ENCODE measurements at regions not wholly inside any gene's neighbourhood (a gene's known extent, or its start where the extent isn't known, plus 50 kb on each side); places are given as distances from the start of the nearest gene placed in this dataset.

DNA sequence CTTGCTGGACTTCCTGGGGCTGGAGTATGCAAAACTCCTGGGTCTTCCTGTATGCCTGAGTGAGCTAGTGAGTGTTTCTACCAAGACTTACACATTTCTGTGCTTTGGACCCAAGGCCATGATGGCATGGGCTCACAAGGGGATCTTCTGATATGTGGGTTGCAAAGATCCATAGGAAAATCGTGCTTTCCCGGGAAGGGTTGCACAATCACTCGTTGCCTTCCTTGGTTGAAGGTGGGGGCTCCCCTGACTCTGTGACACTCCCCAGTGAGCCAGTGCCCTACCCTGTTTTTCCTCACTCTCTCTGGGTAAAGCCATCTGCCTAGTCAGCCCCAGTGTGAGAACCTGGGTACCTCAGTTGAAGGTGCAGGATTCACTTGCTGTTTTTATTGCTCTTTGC lies 114.0 kb upstream of the CCDC179 start:
- no peaks in the 10 kb centered on the region for H3K27me3 Mint-ChIP-seq
- no peak overlapping the region for H3K27ac Mint-ChIP-seq
- TF ChIP-seq, protein P1, sequence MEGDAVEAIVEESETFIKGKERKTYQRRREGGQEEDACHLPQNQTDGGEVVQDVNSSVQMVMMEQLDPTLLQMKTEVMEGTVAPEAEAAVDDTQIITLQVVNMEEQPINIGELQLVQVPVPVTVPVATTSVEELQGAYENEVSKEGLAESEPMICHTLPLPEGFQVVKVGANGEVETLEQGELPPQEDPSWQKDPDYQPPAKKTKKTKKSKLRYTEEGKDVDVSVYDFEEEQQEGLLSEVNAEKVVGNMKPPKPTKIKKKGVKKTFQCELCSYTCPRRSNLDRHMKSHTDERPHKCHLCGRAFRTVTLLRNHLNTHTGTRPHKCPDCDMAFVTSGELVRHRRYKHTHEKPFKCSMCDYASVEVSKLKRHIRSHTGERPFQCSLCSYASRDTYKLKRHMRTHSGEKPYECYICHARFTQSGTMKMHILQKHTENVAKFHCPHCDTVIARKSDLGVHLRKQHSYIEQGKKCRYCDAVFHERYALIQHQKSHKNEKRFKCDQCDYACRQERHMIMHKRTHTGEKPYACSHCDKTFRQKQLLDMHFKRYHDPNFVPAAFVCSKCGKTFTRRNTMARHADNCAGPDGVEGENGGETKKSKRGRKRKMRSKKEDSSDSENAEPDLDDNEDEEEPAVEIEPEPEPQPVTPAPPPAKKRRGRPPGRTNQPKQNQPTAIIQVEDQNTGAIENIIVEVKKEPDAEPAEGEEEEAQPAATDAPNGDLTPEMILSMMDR (IDR thresholded peaks at IDR 0.05; ENCODE audit: unreplicated experiment) = no peak
- H3K4me3 Mint-ChIP-seq (ENCODE audit: low read depth) = no peak overlapping the region
- no peaks in the 10 kb centered on the region for H3K4me1 Mint-ChIP-seq (ENCODE audit: low read depth)
- peaks cover 24% of the 10 kb centered on the region for H3K9me3 Mint-ChIP-seq (ENCODE audit: low read depth)
- DNase-seq (ENCODE audit: low spot score, unreplicated experiment) = no peak
- peaks cover 8% of the 10 kb centered on the region for H3K36me3 Mint-ChIP-seq (ENCODE audit: insufficient read depth)

DNA sequence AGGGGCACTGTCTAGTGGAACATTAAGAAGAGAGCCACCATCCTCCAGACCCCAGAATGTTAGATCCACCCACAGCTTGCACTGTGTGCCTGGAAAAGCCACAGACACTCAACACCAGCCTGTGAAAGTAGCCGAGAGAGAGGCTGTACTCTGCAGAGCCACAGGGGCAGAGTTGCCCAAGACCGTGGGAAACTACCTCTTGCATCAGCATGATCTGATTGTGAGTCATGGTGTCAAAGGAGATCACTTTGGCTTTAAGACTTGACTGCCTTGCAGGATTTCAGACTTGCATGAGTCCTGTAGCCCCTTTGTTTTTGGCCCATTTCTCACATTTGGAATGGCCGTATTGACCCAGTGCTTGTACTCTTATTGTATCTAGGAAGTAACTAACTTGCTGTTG lies 115.9 kb upstream of the CCDC179 start:
- H3K36me3 Mint-ChIP-seq (ENCODE audit: insufficient read depth) = peaks cover 8% of the 10 kb centered on the region
- H3K4me3 Mint-ChIP-seq (ENCODE audit: low read depth) = no peak overlapping the region
- no peak for DNase-seq (ENCODE audit: low spot score, unreplicated experiment)
- H3K27me3 Mint-ChIP-seq = no peaks in the 10 kb centered on the region
- H3K4me1 Mint-ChIP-seq (ENCODE audit: low read depth) = no peaks in the 10 kb centered on the region
- TF ChIP-seq, protein P1 (IDR thresholded peaks at IDR 0.05; ENCODE audit: unreplicated experiment) = no peak
- H3K27ac Mint-ChIP-seq = no peak overlapping the region
- peaks cover 23% of the 10 kb centered on the region for H3K9me3 Mint-ChIP-seq (ENCODE audit: low read depth)

DNA sequence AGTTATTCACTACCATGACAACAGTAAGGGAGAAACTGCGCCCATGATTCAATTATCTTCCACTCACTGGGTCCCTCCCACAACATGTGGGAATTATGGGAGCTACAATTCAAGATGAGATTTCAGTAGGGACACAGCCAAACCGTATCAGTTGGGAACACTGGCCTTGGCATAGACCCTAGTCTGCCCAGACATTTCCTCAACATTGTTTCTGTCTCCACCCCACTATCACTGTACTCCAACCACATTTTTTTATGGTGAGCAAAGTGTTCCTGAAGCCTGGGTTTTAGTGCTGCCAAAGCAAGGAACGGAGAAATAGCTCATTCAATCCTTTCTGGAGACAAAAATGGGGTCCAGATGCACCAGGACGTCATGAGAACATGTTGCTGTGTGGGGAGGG lies 122.6 kb upstream of the CCDC179 start:
- H3K4me1 Mint-ChIP-seq (ENCODE audit: low read depth) = no peaks in the 10 kb centered on the region
- H3K4me3 Mint-ChIP-seq (ENCODE audit: low read depth) = no peak overlapping the region
- no peaks in the 10 kb centered on the region for H3K27me3 Mint-ChIP-seq
- peaks cover 13% of the 10 kb centered on the region for H3K36me3 Mint-ChIP-seq (ENCODE audit: insufficient read depth)
- no peak overlapping the region for H3K27ac Mint-ChIP-seq
- no peak for DNase-seq (ENCODE audit: low spot score, unreplicated experiment)
- TF ChIP-seq, protein P1 (IDR thresholded peaks at IDR 0.05; ENCODE audit: unreplicated experiment) = no peak
- H3K9me3 Mint-ChIP-seq (ENCODE audit: low read depth) = peaks cover 25% of the 10 kb centered on the region

DNA sequence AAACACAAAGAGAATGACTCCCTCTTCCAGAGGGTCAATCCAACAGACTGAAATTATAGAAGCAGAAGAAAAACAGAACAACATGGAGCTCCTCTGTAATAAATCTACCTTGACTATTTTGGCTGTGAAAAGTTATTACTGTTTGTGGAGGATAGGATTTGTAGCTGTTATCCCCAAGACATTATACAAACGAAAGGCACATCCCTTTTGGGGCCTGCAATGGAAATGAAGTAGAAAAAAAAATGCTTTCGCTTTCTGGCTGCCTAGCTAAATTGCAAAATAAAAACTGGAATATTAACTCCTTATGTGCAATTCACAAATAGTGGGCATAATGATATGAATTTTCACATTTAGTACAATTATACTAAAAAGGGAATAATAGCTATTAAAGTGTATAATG lies 123.8 kb upstream of the CCDC179 start:
- Mint-ChIP-seq H3K9me3 (ENCODE audit: low read depth) (peaks cover 33% of the 10 kb centered on the region), H3K27me3 (no peaks in the 10 kb centered on the region), H3K36me3 (ENCODE audit: insufficient read depth) (peaks cover 19% of the 10 kb centered on the region), H3K4me1 (ENCODE audit: low read depth) (no peaks in the 10 kb centered on the region), H3K4me3 (ENCODE audit: low read depth) (no peak overlapping the region), H3K27ac (no peak overlapping the region)
- no peak for DNase-seq (ENCODE audit: low spot score, unreplicated experiment)
- TF ChIP-seq, protein P1 (IDR thresholded peaks at IDR 0.05; ENCODE audit: unreplicated experiment) = no peak

DNA sequence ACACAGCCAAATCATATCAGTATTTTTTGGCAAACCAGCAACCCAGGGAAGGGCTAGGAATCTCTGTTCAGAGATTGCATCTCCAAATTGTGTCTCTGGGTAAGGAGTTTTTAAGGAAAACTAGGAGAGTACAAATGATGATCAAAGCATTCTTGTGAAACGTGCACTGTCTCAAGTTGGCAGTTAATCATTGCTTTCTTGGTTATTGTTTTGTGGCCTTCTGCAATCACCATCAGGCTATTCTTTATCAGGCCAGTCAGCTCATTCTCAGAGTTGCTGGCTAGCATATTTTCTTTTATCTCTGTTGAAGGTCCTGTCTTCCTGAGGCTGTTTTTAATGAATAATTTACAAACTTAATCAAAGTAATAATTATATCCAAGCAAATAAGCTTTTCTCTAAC lies 129.1 kb upstream of the CCDC179 start:
- Mint-ChIP-seq H3K36me3 (ENCODE audit: insufficient read depth) (peaks cover 27% of the 10 kb centered on the region), H3K9me3 (ENCODE audit: low read depth) (peaks cover 36% of the 10 kb centered on the region), H3K4me3 (ENCODE audit: low read depth) (no peak overlapping the region), H3K4me1 (ENCODE audit: low read depth) (no peaks in the 10 kb centered on the region), H3K27me3 (no peaks in the 10 kb centered on the region), H3K27ac (no peak overlapping the region)
- TF ChIP-seq, protein P1 (IDR thresholded peaks at IDR 0.05; ENCODE audit: unreplicated experiment) = no peak
- DNase-seq (ENCODE audit: low spot score, unreplicated experiment) = no peak

Data from progenitor cell of endocrine pancreas (in vitro differentiated cells).